OCI-LY1 (cell line): ENCODE measurements at regions not wholly inside any gene's neighbourhood (a gene's known extent, or its start where the extent isn't known, plus 50 kb on each side); places are given as distances from the start of the nearest gene placed in this dataset.

ENCODE experiments used
- CTCF ChIP-seq: fragments of 200-600 bp; sonication (generic), shearing (Covaris generic); IDR thresholded peaks from 2 replicates; pipeline ENCODE4 v1.5.1; 2017; ENCODE audit warnings: mild to moderate bottlenecking, antibody characterized with exemption, low read length, moderate library complexity, mixed read lengths
- EZH2 ChIP-seq: fragments of 200-600 bp; sonication (generic), shearing (Covaris generic); IDR thresholded peaks from 2 replicates; pipeline ENCODE4 v1.8.0; 2017; ENCODE audit warnings: borderline replicate concordance, mixed run types, mild to moderate bottlenecking, antibody characterized with exemption, low read length, moderate library complexity, mixed read lengths

GRCh38 chr7:34421526-34421925, 236.5 kb upstream of the NPSR1 start:
- TF ChIP-seq CTCF (no peak), EZH2 (no peak)
